NCI-H1092 treated with DMSO at 0.1 percent for 48 hours (cell line): ENCODE measurements at regions not wholly inside any gene's neighbourhood (a gene's known extent, or its start where the extent isn't known, plus 50 kb on each side); places are given as distances from the start of the nearest gene placed in this dataset.

Source experiments
- DNase-seq: peaks from one replicate; lab custom pipeline; 2025; lab: John Stamatoyannopoulos, UW

- no peak for DNase-seq
These were observed 58.7 kb upstream of the ARHGEF26 start for GRCh38 chr3:154062513-154062912.

- no peak for DNase-seq
These were observed 50.0 kb upstream of the ARHGEF26 start for GRCh38 chr3:154071146-154071545.
